Esophagus squamous epithelium (tissue), 4 donors: ENCODE measurements at regions not wholly inside any gene's neighbourhood (a gene's known extent, or its start where the extent isn't known, plus 50 kb on each side); places are given as distances from the start of the nearest gene placed in this dataset.

Source experiments
- CTCF ChIP-seq, 6 experiments: fragments of 450-650 bp in 4 of 6; fragments of 200-600 bp in 2 of 6; sonication (generic) in 2 of 6; IDR thresholded peaks; one replicate each; pipeline ENCODE4 v1.5.1; 2016 to 2019; ENCODE audit warnings: antibody characterized with exemption in 6 of 6, mild to moderate bottlenecking in 4 of 6, moderate library complexity in 4 of 6
- POLR2A ChIP-seq, 4 donors: fragments of 450-650 bp; IDR thresholded peaks; one replicate each; pipeline ENCODE4 v1.6.1; 2017; ENCODE audit warnings: antibody characterized with exemption in 4 of 4, mild to moderate bottlenecking in 4 of 4, moderate library complexity in 3 of 4

- no peak for TF ChIP-seq CTCF (IDR thresholded peaks at IDR 0.05)
- no peak for TF ChIP-seq POLR2A (IDR thresholded peaks at IDR 0.05)
Measured at GRCh38 chr6:114897536-114897935, 554.7 kb upstream of the HS3ST5 start.
